HG03575 (cell line): ENCODE measurements at regions not wholly inside any gene's neighbourhood (a gene's known extent, or its start where the extent isn't known, plus 50 kb on each side); places are given as distances from the start of the nearest gene placed in this dataset.

Experiments used
- ATAC-seq: cut with Tn5 transposase; IDR thresholded peaks from one replicate; pipeline ENCODE4 v1.9.1; 2021; ENCODE audit not compliant: unreplicated experiment, insufficient number of reproducible peaks, low FRiP score; ENCODE audit errors: extremely low read depth

DNA sequence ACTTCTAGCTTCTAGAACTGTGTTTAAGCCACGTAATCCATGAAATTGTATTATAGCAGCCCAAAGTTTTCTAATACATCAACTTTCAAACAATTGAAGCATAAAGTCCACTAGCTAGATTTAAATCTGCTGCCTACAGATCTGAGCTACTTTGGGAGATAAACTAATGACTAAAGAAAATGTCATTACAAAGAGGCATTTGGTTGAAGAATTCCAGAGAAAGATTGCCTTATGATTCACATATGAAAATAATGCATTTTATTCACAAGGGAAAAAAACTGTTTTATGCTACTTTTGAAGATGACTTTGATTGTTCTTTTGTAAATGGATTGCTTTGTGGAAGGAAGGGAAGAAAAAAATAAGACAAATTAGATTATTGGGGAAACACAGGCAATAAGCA lies 124.1 kb upstream of the SLIT2 start:
- ATAC-seq, result no peak

GRCh38 chr4:20126906-20127305 lies 124.8 kb upstream of the SLIT2 start:
- no peak for ATAC-seq

- no peak for ATAC-seq
Observed at GRCh38 chr4:20124317-20125026, 127.2 kb upstream of the SLIT2 start.

DNA sequence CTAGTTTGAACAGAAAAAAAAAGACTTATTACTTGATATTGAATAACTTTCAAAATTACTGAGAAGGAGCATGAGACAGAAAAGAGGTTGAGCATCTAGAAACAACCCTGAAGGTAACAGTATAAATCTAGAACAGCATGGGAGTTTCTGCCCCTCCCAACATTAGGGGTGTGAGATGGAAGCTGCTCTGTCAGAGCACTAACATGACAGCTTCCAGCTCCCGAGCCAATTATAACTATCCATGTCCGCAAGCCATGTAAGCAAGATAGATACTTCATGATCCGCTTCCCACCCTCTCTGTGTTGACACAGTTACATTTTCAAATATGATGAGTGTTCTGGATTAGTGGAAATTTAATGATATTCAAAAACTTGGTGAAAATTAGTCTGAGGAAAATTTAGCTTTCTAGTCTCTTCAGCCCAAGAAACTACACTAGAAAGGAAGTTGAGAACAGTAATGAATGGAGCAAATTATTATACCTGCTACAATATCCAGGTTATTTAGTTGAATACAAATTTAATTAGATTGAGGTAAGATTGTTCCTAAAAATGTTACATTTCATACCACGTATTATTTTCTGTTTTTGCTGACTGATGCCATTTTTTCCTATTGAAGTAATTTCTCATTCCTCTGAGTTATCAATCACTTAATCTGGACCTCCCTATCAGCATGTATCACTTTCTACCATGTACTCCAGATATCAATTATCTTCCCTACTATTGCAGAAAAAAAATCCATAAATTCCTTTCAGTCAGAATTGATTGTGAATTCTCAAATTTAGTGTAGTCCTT lies 129.3 kb upstream of the SLIT2 start:
- no peak for ATAC-seq

DNA sequence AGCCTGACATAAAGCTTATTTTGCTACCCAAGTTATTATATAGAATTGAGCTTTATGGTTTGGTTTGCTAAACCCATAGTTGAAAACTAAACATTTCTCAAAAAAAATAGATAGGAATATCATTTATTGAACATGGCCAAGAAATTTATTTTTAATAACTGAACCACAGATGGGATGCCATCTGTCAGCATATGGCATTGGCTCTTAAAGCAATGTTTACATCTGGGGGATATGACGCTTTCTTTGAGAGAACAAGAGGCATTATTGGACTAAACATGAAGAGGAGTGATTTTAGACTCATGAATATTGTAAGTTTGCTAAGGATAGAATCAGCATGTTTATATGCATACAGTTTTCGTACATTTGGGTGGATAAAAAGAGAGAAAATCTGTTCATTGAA lies 132.6 kb upstream of the SLIT2 start:
- no peak for ATAC-seq

DNA sequence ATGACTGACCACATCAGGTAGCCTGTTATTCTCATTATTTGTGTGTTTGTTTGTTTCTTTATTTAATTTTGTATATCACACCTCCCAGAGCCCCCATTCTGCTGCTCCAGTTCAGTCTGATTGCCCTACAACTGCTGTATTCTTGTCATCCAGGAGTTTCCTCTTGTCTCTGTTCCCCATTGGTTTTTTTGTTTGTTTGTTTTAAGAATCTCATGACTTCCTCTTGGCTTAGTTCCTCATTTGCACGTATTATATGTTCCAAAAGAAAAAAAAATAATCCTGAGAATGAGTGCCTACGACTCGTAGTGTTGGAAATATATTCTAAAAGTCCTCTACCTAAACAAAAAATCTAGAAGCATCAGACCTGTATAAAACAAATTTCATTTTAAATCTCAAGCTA lies 142.3 kb upstream of the SLIT2 start:
- ATAC-seq, result no peak

GRCh38 chr4:20106921-20107320 lies 144.8 kb upstream of the SLIT2 start:
- no peak for ATAC-seq

DNA sequence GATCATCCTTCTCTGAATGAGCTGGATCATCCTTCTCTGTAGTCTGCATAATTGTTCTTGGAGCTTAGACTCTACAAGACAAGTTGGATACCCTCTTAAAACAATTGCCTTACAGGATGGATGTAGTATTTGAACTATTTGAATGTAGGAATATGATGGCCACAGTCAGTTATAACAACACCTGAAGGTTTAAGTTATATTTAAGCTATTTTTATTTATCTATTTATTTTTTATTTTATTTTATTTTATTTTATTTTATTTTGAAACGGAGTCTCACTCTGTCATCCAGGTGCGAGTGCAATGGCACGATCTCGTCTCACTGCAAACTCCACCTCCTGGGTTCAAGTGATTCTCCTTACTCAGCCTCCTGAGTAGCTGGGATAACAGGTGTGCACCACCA lies 149.9 kb upstream of the SLIT2 start:
- no peak for ATAC-seq

DNA sequence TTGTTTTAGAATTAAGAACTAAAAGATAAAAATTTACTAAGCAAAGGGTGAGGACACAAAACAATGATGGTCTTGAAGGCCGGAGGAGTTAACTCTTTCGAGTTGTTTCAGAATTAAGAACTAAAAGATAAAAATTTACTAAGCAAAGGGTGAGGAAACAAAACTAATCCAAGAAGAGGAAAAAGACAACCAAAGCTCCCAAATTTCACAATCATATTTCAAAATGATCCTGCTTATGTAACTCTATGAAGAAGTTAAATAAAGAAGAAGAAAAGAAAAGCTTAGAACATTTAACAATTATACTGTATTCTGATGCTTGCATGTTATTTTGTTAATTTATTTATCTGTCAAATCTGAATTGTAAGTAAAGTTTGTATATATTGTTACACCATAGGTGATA lies 154.8 kb upstream of the SLIT2 start:
- ATAC-seq, result no peak

DNA sequence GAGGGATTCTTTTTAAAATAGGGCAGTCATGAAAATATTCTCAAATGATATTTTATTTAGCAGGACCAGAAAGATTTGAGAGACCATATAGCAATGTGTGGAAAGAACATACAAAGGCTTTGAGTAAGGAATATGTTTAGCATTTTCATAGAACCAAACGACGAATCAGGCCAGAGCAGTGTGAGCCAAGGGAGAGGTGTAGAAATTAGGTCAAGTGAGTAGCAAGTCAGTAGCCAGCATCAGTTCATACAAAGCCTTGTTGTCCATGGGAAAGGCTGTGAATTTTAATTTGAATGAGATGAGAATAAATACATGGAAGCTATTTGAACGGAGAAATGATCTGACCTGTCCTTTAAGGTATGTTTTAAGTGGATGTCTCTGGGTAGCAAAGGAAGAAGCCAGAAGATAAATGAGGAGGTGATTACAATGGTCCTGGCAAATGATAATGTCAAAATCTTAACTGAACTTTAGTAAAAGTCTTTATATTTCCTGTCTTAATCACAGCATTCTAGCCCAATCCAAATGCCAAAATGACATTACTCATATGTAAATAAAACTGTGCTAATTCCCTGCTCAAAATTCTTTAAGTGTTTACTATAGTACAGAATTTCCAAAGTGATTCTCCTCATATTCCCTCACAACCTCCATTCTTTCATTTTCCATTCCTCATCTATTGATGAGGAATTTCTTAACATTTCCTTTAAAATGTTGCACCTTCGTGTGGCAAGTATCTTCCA lies 155.7 kb upstream of the SLIT2 start:
- ATAC-seq, result no peak

DNA sequence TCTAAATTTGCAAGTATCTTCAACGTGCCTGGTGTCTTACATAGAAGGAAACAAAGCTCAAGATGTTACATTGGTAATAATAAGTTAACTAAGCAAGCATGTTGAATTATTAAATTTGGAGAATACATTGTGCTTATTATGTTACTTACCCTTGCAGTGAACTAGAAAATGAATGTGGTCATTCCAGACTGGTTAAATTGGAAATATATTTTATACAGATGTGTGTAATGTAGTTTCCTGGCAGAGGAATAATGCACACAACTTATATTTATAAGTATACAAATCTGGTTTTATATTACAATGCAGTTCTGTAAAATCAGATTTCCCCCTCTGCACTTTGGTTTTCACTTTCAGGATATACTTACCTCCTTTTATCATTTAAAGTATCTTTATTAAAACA lies 159.9 kb upstream of the SLIT2 start:
- ATAC-seq, result no peak

- ATAC-seq, result no peak
Observed at GRCh38 chr4:20087522-20087911, 164.2 kb upstream of the SLIT2 start.

DNA sequence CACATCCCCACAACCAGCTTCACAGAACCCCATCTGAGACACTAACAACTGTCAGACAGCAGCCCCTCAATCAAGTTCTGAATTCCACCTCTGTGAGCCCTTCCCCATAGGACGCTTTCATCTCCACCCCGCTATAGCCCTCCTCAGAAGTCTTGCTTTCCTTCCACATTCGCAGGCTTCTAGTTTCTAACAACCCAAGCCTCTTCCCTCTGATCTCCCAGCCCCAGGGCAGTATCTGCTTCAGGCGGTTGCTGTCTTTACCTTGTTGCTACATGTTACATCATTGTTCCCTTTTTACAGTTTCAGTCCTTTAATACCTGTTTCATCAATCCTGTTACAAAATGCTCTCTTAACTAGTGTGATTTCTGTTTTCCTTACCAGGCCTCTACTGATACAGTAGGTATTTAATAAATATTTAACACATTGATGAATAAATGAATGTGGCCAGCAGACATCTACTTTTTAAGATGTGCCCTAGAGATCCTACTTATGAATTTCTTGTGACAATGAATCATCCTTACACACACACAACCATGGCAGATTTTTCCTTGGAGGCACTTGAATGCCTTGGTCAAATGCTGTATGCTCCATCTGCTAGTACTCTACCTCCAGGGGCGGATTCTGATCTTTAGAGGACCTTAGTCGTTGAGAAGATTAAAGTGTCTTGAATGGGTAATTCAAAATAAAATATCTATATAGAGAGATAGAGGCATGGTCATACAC lies 164.7 kb upstream of the SLIT2 start:
- ATAC-seq, result no peak

DNA sequence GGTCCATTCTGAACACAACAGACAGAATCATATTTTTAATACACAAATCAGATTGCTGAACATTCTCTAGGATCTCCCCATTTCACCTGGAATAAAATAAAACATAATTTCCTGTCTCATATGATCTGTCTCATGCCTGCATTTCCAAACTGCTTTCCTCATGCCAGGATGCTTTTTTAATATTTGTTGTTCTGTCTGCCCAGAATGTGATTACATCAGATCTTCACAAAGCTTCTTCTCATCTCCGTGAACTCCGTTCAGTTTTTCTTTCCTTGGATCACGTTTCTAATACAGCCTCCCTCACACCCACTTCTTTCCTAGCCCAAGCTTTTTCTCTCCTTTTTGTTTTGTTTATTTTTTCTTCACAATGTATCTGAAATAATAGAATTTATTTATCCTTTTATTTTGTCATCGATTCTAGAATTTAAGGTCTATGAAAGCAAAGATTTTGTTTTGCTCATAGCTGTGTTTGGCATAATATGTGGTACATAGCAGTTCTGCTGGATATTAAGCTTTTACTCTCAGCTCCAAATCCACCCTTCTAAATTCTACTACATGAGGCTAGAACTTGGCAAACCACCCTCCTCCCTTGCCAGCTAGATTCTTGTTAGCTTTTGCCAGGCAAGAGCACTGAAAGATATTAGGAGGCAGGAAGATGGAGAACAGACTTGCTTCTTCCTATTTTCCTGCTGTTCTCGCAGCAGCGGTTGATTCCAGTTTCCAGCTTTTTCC lies 165.5 kb upstream of the SLIT2 start:
- no peak for ATAC-seq

- ATAC-seq, result no peak
Observed at GRCh38 chr4:20085653-20086052, 166.1 kb upstream of the SLIT2 start.

DNA sequence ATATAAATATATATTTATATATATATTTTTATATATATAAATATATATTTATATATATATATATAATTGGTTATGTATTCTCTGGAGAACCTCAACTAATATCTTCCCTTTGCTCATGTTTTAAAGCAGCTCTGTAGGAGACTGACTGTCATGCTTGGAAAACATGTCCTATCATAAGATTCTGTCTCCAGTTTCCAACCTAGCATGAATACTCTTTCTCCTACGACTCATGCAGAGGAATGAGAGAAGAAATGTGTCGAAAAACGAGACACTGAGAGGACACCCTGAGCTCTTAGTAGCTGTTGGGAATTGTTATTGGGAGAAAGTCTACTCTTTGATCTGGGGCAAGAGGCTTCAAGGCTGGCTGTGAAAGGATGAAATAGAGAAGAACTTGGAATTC lies 166.5 kb upstream of the SLIT2 start:
- no peak for ATAC-seq

DNA sequence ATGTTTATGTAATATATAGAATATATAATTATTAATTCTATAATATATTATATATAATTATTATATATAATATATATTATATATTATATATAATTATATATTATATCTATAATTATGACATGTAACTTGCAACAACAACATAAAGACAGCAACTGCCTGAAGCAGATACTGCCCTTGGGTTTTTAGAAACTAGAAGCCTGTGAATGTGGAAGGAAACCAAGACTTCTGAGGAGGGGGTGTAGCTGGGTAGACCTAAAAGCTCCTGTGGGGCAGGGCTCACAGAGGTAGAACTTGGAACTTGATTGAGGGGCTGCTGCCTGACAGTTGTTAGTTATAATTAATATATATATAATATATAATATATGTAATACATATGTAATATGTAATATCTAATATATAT lies 167.2 kb upstream of the SLIT2 start:
- no peak for ATAC-seq

- ATAC-seq, result no peak
Observed at GRCh38 chr4:20078644-20079043, 173.1 kb upstream of the SLIT2 start.
